ENCODE measurements at regions not wholly inside any gene's neighbourhood (a gene's known extent, or its start where the extent isn't known, plus 50 kb on each side); places are given as distances from the start of the nearest gene placed in this dataset.

- DNase-seq = no peak
Measured at GRCh38 chr10:78375854-78376785, 342.5 kb downstream of the RPS24 start.

GRCh38 chr10:78377356-78377755 lies 343.7 kb downstream of the RPS24 start:
- no peak for DNase-seq

GRCh38 chr10:78378192-78378591 lies 344.5 kb downstream of the RPS24 start:
- DNase-seq = no peak

DNA sequence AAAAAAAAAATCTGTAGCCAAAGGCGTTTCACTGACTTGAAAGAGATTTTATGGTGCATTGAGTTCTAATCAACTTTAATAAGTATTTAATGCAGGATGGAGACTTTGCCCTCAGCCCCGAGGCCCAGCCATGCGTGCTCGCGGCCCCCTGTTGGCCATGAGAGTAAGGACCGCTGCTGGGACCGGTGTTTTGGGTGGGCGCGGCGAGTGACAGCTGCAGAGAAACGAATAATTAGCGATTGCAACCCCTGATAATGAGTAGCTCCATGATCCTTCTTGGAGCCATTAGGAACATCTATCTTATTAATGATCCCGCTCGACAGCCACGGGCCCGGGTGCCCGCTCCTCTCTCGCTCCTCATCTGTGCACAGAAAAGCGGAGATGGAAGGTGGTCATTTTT lies 347.4 kb downstream of the RPS24 start:
- no peak for DNase-seq

- DNase-seq = no peak
Measured at GRCh38 chr10:78382047-78382446, 348.4 kb downstream of the RPS24 start.

DNA sequence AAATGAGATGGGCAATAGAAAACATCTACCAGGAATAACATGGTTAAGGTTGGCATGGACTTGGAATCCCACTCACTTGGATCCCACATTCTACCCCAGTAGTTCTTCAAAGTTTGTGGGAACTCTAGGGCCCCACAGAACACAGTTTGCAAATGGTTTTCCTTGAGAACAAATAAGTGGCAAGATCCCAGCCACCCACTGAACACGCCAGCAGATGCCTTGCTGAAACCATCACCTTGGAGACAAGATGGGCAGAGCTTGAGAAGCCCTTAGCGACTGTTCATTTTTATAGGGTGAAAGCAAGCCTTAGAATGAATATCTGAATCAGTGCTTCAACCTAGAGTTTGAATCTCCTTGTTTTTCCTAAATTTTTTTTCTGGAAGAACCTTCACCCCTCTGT lies 349.1 kb downstream of the RPS24 start:
- DNase-seq = no peak

GRCh38 chr10:78383378-78384048 lies 349.9 kb downstream of the RPS24 start:
- no peak for DNase-seq

- no peak for DNase-seq
Measured at GRCh38 chr10:78384049-78384431, 350.4 kb downstream of the RPS24 start.

DNA sequence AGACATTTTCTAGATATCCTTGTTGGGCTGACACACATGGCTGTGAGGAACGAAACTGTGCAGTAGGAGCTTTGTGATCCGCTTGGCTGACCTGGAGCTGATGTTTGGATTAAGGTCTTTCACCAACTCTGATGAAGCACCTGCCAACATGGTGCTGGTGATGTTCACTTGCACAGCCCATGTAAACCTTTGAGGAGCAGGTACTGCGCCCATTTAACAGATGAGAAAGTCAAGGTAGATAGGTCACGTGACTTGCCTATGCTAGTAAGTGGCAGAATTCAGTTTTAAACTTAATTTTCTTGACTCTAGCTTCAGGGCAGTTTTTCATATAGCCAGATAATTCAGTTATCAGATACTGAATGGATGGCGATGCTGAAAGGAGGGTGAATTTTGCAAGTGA lies 351.9 kb downstream of the RPS24 start:
- no peak for DNase-seq

- DNase-seq = no peak
Measured at GRCh38 chr10:78386509-78386908, 352.8 kb downstream of the RPS24 start.

DNA sequence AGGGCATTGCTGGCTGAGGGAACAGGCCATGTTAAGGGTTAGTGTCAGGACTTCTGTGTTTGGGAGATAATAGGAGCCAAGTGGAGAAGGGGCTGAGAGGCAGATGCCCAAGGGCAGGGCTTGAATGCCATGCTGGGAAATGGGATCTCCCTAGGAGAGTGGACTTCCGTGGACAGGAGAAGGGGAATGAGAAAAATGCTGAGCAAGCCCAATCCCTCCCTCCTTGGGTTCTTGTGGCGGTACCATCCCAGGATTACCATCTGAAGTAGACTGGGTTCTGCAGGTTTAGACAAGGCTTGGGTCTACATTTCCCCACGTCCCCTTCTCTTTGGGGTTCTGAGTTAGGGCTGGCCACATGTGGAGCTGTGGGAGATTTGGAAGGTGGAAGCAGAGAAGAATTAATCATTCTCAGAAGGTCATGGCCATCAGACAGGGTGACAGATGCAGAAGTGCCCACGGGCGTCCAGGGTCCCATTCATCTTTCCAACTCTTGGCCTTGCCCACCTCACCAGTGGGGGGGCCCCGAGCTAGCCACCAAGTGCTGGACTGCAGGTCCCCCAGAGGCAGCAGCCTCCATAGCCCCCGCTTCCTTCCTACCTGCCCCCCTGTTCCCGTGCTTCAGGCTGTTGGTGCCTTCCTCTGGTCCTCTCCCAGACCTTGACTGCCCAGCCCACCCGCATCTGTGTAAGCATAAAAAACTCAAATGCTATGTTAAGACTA lies 354.8 kb downstream of the RPS24 start:
- no peak for DNase-seq

- DNase-seq = no peak
Measured at GRCh38 chr10:78389419-78389818, 355.8 kb downstream of the RPS24 start.

GRCh38 chr10:78390051-78390450 lies 356.4 kb downstream of the RPS24 start:
- DNase-seq = no peak

GRCh38 chr10:78390817-78391216 lies 357.2 kb downstream of the RPS24 start:
- DNase-seq = no peak

DNA sequence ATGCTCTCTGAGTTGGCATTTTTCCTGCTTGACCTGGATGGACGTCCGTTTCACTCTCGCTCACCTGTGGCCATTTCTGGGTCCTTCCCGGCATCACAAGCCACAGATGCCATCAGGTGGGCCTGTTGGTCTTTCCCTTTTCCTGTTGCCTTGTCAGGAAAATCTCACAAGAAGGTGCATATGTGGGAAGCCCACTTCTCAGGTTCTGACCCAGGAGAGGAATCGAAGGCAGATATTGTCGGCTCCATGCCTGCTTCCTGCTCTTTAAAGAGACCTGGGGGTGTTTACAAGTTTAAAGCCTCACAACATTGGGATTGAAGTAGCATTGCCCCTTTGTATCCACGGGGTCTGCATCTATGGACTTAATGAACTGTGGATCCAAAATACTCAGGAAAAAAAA lies 357.9 kb downstream of the RPS24 start:
- no peak for DNase-seq

GRCh38 chr10:78392197-78392596 lies 358.5 kb downstream of the RPS24 start:
- no peak for DNase-seq

- DNase-seq = no peak
Measured at GRCh38 chr10:78393094-78393493, 359.4 kb downstream of the RPS24 start.

DNA sequence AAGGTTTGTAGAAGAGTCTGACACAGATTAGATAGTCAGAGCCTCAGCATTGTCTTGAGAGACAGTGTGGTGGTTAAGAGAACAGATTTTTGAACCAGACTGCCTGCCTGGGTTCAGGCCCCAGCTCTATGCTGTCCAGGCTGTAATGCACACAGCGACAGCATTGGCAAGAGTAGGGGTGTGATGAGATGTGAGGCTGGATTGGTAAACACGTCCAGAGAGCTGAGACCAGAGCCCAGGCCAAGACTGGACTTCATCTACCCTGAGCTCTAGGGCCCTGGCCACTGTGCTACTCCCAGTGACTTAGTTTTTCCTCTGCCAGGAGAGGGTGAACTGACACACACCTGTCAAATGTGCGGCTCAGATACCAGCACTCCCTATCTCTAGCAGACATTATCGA lies 360.4 kb downstream of the RPS24 start:
- DNase-seq = no peak

GRCh38 chr10:78395162-78395561 lies 361.5 kb downstream of the RPS24 start:
- no peak for DNase-seq

- no peak for DNase-seq
Measured at GRCh38 chr10:78396754-78397153, 363.1 kb downstream of the RPS24 start.

- DNase-seq = no peak
Measured at GRCh38 chr10:78397786-78398185, 364.1 kb downstream of the RPS24 start.

GRCh38 chr10:78398382-78398781 lies 364.7 kb downstream of the RPS24 start:
- DNase-seq = no peak

GRCh38 chr10:78401624-78402367 lies 368.1 kb downstream of the RPS24 start:
- no peak for DNase-seq

All from activated T-cell treated with anti-CD3 and anti-CD28 coated beads, Interleukin-2, amount 50 U/mL, for 1 hour (primary cell).